ENCODE measurements at regions not wholly inside any gene's neighbourhood (a gene's known extent, or its start where the extent isn't known, plus 50 kb on each side); places are given as distances from the start of the nearest gene placed in this dataset.

DNA sequence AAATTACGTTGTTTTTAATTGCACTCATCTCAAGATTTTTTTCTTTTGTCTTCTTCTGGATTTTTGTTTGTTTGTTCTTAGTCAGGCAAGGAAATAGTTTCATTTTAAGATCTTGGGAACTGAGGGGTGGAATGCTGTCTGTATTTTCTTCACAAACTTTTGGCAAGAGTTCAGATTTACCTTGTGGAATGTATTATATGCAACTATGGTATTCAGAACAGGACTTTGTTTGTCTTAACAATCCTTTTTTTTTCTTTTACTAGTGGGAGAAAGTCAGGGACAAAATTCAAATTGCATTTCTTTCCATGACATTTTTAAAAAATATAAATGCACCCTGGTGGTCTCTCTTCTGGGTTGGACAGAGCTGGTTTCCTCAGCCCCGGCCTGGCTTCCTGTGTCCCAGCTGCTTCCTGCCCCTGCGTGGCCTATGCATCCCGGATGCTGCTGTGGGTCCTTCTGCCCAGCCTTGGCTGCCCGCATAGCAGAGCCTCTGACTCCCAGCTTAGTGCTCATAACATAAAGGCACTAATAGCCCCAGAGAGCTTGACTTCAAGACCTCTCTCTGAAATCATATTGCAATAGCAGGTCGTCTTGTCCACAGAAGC is 520.7 kb downstream of the QKI start:
- TF ChIP-seq POLR2AphosphoS5 (IDR thresholded peaks at IDR 0.05) (no peak), POLR2A (IDR thresholded peaks at IDR 0.05) (no peak), EP300 (IDR thresholded peaks at IDR 0.05) (no peak)
- TF ChIP-seq, protein P1, sequence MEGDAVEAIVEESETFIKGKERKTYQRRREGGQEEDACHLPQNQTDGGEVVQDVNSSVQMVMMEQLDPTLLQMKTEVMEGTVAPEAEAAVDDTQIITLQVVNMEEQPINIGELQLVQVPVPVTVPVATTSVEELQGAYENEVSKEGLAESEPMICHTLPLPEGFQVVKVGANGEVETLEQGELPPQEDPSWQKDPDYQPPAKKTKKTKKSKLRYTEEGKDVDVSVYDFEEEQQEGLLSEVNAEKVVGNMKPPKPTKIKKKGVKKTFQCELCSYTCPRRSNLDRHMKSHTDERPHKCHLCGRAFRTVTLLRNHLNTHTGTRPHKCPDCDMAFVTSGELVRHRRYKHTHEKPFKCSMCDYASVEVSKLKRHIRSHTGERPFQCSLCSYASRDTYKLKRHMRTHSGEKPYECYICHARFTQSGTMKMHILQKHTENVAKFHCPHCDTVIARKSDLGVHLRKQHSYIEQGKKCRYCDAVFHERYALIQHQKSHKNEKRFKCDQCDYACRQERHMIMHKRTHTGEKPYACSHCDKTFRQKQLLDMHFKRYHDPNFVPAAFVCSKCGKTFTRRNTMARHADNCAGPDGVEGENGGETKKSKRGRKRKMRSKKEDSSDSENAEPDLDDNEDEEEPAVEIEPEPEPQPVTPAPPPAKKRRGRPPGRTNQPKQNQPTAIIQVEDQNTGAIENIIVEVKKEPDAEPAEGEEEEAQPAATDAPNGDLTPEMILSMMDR (IDR thresholded peaks at IDR 0.05) = no peak
- WGBS = 68% methylated on average over 6 of the region's 6 CpGs
- Histone ChIP-seq H3K27ac (no peak overlapping the region), H3K9me3 (no peaks in the 10 kb centered on the region), H3K27me3 (no peaks in the 10 kb centered on the region), H3K4me1 (no peaks in the 10 kb centered on the region), H3K36me3 (no peaks in the 10 kb centered on the region), H3K4me3 (no peak overlapping the region)
- no peak for DNase-seq (ENCODE audit: low spot score in 2 of 2)

DNA sequence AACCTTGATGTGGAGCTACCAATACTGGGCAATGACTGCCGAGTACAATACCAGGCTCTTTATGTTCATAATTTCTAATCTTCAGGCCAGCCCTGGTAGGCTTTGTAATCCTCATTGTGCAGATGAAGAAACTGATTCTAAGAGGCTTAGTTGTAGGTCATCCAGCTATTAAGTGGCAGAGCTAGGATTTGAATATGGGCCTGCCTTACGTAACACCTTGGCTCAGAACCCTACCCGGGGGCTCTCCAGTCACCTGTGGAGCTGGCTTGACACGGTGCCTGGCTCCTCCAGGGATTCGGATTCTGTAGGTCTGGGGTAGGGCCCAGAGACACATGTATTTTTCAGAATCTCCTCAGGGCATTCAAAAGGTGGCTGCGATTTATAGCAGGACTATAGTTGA is 515.5 kb downstream of the QKI start:
- H3K4me3 ChIP-seq = no peak overlapping the region
- H3K9me3 ChIP-seq = no peaks in the 10 kb centered on the region
- no peak overlapping the region for H3K27ac ChIP-seq
- no peaks in the 10 kb centered on the region for H3K4me1 ChIP-seq
- H3K27me3 ChIP-seq = no peaks in the 10 kb centered on the region
- TF ChIP-seq POLR2AphosphoS5 (IDR thresholded peaks at IDR 0.05) (no peak), EP300 (IDR thresholded peaks at IDR 0.05) (no peak), POLR2A (IDR thresholded peaks at IDR 0.05) (no peak)
- no peak for DNase-seq (ENCODE audit: low spot score in 2 of 2)
- WGBS = 39% methylated on average over 6 of the region's 6 CpGs
- H3K36me3 ChIP-seq = no peaks in the 10 kb centered on the region

DNA sequence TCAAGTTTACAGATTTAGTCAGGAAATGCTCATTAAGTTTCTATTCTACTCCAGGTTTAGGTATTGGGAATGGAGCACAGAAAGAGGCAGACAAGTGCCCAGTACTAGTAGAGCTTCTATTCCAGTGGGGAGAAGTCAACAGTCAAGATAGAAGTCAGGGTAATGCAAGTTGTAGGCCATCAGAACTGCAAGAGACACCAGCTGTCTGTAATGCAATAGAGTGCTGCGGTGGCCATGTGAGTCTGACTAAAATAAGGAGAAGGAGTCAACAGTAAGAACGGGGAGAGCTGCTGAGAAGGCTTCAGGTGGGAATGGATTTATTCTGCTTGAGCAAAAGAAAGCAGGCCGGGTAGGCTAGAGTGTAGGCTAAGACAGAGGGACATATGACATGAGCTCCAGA is 515.0 kb downstream of the QKI start:
- Histone ChIP-seq H3K9me3 (no peaks in the 10 kb centered on the region), H3K4me3 (no peak overlapping the region), H3K27ac (no peak overlapping the region), H3K27me3 (no peaks in the 10 kb centered on the region), H3K4me1 (peaks cover under 1% of the 10 kb centered on the region), H3K36me3 (no peaks in the 10 kb centered on the region)
- no peak for DNase-seq (ENCODE audit: low spot score in 2 of 2)
- WGBS = 83% methylated on average over 3 of the region's 3 CpGs
- no peak for TF ChIP-seq POLR2A (IDR thresholded peaks at IDR 0.05)
- TF ChIP-seq, protein P1 (IDR thresholded peaks at IDR 0.05) = no peak
- TF ChIP-seq POLR2AphosphoS5 (IDR thresholded peaks at IDR 0.05) = no peak
- no peak for TF ChIP-seq EP300 (IDR thresholded peaks at IDR 0.05)

DNA sequence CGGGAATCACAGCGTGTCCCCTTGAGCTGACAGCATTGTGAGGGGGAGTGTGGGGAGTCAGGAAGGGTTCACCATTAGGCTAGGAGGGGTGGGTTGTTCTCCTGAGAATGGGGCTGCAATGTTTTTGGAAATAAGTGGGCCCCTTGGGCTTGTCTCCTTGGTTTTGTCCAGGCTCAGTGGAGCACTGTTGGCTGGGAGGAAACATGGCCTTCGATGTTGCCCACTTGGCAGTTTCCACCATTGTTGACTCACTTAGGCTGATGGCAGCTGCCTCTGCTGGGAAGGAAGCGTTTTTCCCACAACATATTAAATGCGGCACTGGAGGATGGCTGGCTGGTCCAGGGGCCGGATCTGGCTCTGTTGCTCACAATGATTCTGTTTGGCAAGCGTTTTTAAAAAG is 512.1 kb downstream of the QKI start:
- Histone ChIP-seq H3K36me3 (no peaks in the 10 kb centered on the region), H3K27ac (no peak overlapping the region), H3K4me1 (peaks cover 8% of the 10 kb centered on the region), H3K9me3 (no peaks in the 10 kb centered on the region), H3K27me3 (no peaks in the 10 kb centered on the region), H3K4me3 (no peak overlapping the region)
- TF ChIP-seq, protein P1 (IDR thresholded peaks at IDR 0.05) = no peak
- TF ChIP-seq POLR2AphosphoS5 (IDR thresholded peaks at IDR 0.05) = no peak
- 67% methylated on average over 7 of the region's 7 CpGs for WGBS
- no peak for DNase-seq (ENCODE audit: low spot score in 2 of 2)

DNA sequence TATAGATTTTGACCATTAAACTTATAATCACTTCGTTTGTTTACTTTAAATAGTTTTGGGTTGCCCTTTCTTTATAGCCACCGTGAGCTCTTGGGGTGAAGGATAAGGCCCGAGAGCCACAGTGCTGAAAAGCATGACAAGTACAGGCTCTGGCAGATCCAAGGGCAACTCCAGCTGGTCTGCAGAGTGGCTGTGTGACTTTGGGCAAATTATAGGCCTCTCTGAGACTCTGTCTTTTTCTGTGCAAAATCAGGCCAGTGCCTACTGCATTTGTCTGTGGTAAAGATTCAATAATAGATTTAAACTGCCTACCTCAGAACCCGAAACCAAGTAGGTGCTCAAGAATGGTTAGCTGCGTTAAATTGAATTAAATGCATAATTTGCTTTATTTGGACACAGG is 511.3 kb downstream of the QKI start:
- no peak overlapping the region for H3K4me3 ChIP-seq
- H3K27ac ChIP-seq = no peak overlapping the region
- H3K27me3 ChIP-seq = no peaks in the 10 kb centered on the region
- H3K4me1 ChIP-seq = peaks cover 8% of the 10 kb centered on the region
- H3K36me3 ChIP-seq = no peaks in the 10 kb centered on the region
- no peak for DNase-seq (ENCODE audit: low spot score in 2 of 2)
- 92% methylated on average over 5 of the region's 5 CpGs for WGBS
- TF ChIP-seq POLR2A (IDR thresholded peaks at IDR 0.05) (no peak), POLR2AphosphoS5 (IDR thresholded peaks at IDR 0.05) (no peak), EP300 (IDR thresholded peaks at IDR 0.05) (no peak)
- TF ChIP-seq, protein P1 (IDR thresholded peaks at IDR 0.05) = no peak
- H3K9me3 ChIP-seq = no peaks in the 10 kb centered on the region
